MCF 10A (cell line): ENCODE measurements at regions not wholly inside any gene's neighbourhood (a gene's known extent, or its start where the extent isn't known, plus 50 kb on each side); places are given as distances from the start of the nearest gene placed in this dataset.
"Not testable (repeated sequence)": the region's sequence is repeated elsewhere in the genome, so short reads cannot be mapped to it uniquely, and the experiment has no call there.

Experiments used
- BruUV-seq: library from RNA; stranded (reverse); fragments of 400-500 nt; replicated peaks from 2 replicates; lab custom pipeline; 2021; lab: Mats Ljungman, UMichigan
- CTCF ChIA-PET: fragments of 300-600 bp; sonication (Branson Sonifier 250); formaldehyde crosslinking; extraction: SDS; loops from one replicate; lab custom pipeline; 2021; ENCODE audit warnings: antibody characterized with exemption, inconsistent platforms; lab: Yijun Ruan, JAX
- POLR2A ChIA-PET: fragments of 300-600, 350-650 bp; sonication (Branson Sonifier 250); formaldehyde crosslinking; extraction: SDS; loops from one replicate; lab custom pipeline; 2020; ENCODE audit warnings: antibody characterized with exemption, inconsistent platforms; lab: Yijun Ruan, JAX
- DNase-seq: peaks from one replicate; pipeline ENCODE4 v3.0.0-alpha.2; 2018; ENCODE audit not compliant: unreplicated experiment
- H3K27ac Mint-ChIP-seq: one replicate; pipeline ENCODE4 v1.8.0; 2022; ENCODE audit warnings: mild to moderate bottlenecking, low read depth, mixed read lengths; ENCODE audit not compliant: unreplicated experiment
- H3K27me3 Mint-ChIP-seq: one replicate; pipeline ENCODE4 v1.8.0; 2022; ENCODE audit warnings: mixed read lengths; ENCODE audit not compliant: insufficient read depth, unreplicated experiment
- H3K36me3 Mint-ChIP-seq: one replicate; pipeline ENCODE4 v1.8.0; 2022; ENCODE audit warnings: mild to moderate bottlenecking, moderate library complexity, mixed read lengths; ENCODE audit not compliant: insufficient read depth, unreplicated experiment
- H3K4me1 Mint-ChIP-seq: one replicate; pipeline ENCODE4 v1.8.0; 2022; ENCODE audit warnings: mixed read lengths; ENCODE audit not compliant: insufficient read depth, unreplicated experiment
- H3K4me3 Mint-ChIP-seq: one replicate; pipeline ENCODE4 v1.8.0; 2022; ENCODE audit warnings: mild to moderate bottlenecking, moderate library complexity, mixed read lengths; ENCODE audit not compliant: unreplicated experiment
- H3K9me3 Mint-ChIP-seq: one replicate; pipeline ENCODE4 v1.8.0; 2022; ENCODE audit warnings: mixed read lengths; ENCODE audit not compliant: unreplicated experiment
- intact Hi-C: fragments of 100-400 bp; cut with micrococcal nuclease; formaldehyde crosslinking; loops from 2 replicates; pipeline ENCODE4 v1.14.1; 2022
- TF ChIP-seq, protein P1 (sequence below): fragments of 200-600 bp; IDR thresholded peaks from one replicate; pipeline ENCODE4 v1.8.0; 2022; ENCODE audit warnings: antibody characterized with exemption, mild to moderate bottlenecking; ENCODE audit not compliant: unreplicated experiment

DNA sequence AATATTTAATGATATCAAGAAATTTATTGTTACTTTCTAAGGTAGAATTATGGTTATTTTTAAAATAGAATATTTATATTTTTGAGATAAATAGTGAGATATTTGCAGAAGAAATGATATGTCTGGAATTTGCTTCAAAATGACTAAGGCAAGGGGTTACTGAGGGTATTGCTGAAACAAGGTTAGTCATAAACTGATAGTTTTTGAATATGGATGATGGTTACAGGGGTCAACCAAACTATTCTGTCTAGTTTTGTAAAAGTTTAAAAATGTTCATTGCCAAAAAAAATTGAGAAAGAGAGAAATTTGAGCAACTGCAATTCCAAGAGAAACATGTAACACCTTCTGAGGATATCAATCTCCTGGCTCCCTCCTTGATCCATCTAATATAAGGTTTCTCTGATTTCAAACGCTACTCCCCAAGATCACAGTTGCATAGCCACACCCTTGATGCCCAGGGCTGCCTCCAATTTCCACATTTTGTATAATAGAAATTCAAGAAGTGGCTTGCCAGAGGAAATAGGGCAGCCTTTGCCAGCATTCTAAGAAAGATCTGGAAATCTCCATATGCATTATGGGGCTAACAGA is 159.4 kb upstream of the NAMPT start:
- ChIA-PET POLR2A (no interaction called here), CTCF (interaction anchor here (0.6 kb wide), 1 partner anchor 265 kb away, joined by 4 read pairs; no protein-coding TSS in a partner anchor)
- TF ChIP-seq, protein P1, sequence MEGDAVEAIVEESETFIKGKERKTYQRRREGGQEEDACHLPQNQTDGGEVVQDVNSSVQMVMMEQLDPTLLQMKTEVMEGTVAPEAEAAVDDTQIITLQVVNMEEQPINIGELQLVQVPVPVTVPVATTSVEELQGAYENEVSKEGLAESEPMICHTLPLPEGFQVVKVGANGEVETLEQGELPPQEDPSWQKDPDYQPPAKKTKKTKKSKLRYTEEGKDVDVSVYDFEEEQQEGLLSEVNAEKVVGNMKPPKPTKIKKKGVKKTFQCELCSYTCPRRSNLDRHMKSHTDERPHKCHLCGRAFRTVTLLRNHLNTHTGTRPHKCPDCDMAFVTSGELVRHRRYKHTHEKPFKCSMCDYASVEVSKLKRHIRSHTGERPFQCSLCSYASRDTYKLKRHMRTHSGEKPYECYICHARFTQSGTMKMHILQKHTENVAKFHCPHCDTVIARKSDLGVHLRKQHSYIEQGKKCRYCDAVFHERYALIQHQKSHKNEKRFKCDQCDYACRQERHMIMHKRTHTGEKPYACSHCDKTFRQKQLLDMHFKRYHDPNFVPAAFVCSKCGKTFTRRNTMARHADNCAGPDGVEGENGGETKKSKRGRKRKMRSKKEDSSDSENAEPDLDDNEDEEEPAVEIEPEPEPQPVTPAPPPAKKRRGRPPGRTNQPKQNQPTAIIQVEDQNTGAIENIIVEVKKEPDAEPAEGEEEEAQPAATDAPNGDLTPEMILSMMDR = no peak
- BruUV-seq = no TSS peak
- H3K27ac Mint-ChIP-seq = no peak overlapping the region
- intact Hi-C loops = no loop called here
- no peak for DNase-seq
- no peaks in the 10 kb centered on the region for H3K27me3 Mint-ChIP-seq
- no peaks in the 10 kb centered on the region for H3K4me1 Mint-ChIP-seq
- H3K9me3 Mint-ChIP-seq = no peaks in the 10 kb centered on the region
- no peak overlapping the region for H3K4me3 Mint-ChIP-seq
- H3K36me3 Mint-ChIP-seq = no peaks in the 10 kb centered on the region

DNA sequence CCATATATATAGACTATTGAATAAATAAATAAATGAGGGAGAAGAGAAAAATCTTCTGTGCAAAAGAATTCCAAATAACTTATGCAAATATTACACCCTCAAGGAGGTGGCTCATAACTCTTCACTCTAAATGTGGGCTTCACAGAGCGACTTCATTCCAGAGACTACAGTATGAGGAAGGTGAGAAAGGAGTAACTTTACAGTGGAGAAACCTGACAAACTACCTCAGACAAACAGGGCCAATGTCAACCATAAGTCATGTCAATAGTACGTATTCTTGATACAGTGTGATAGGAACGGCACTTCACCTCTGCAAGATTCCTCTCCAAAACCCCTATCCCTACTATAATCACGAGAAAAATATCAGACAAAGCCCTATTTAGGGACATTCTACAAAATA is 158.4 kb upstream of the NAMPT start:
- Mint-ChIP-seq H3K9me3 (no peaks in the 10 kb centered on the region), H3K36me3 (no peaks in the 10 kb centered on the region), H3K27ac (no peak overlapping the region), H3K27me3 (no peaks in the 10 kb centered on the region), H3K4me3 (no peak overlapping the region), H3K4me1 (no peaks in the 10 kb centered on the region)
- intact Hi-C loops = no loop called here
- ChIA-PET POLR2A (no interaction called here), CTCF (no interaction called here)
- no peak for DNase-seq
- TF ChIP-seq, protein P1 = no peak
- BruUV-seq = no TSS peak

DNA sequence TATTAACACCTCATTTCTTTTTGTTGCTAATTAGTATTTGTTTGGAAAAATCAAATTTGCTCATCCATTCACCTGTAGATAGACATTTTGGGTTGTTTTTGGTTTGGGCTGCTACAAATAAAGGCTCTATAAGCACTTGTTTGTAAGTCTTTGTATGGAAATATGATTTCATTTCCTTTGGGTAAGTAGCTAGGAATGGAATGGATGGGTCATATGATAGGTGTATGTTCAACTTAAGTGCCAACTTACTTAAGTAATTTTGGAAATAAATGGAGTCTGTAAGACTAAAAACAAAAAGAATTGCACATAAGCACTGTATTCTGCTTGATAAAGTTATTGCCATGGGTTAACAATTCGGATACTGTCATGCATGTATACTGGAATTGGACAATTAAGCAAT is 157.7 kb upstream of the NAMPT start:
- Mint-ChIP-seq H3K27ac (no peak overlapping the region), H3K9me3 (no peaks in the 10 kb centered on the region), H3K36me3 (no peaks in the 10 kb centered on the region), H3K4me1 (no peaks in the 10 kb centered on the region), H3K27me3 (no peaks in the 10 kb centered on the region), H3K4me3 (no peak overlapping the region)
- BruUV-seq = no TSS peak
- intact Hi-C loops = no loop called here
- CTCF ChIA-PET = no interaction called here
- TF ChIP-seq, protein P1 = no peak
- POLR2A ChIA-PET = no interaction called here
- DNase-seq = no peak

DNA sequence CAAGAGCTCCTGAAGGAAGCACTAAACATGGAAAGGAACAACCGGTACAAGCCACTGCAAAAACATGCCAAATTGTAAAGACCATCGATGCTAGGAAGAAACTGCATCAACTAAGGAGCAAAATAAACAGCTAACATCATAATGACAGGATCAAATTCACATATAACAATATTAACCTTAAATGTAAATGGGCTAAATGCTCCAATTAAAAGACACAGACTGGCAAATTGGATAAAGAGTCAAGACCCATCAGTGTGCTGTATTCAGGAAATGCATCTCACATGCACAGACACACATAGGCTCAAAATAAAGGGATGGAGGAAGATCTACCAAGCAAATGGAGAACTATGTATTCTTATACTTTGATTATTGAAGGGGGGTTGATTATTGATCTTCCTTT is 156.6 kb upstream of the NAMPT start:
- H3K9me3 Mint-ChIP-seq, intact Hi-C loops, CTCF ChIA-PET, H3K27ac Mint-ChIP-seq, BruUV-seq, DNase-seq, H3K4me3 Mint-ChIP-seq, H3K36me3 Mint-ChIP-seq, H3K4me1 Mint-ChIP-seq, H3K27me3 Mint-ChIP-seq: not testable (repeated sequence)
- POLR2A ChIA-PET = interaction anchor here (1.5 kb wide), 1 partner anchor 9 kb away, joined by 3 read pairs; no protein-coding TSS in a partner anchor

DNA sequence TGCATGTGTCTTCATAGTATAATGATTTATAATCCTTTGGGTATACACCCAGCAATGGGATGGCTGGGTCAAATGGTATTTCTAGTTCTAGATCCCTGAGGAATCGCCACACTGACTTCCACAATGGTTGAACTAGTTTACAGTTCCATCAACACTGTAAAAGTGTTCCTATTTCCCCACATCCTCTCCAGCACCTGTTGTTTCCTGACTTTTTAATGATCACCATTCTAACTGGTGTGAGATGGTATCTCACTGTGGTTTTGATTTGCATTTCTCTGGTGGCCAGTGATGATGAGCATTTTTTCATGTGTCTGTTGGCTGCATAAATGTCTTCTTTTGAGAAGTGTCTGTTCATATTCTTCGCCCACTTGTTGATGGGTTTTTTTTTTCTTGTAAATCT is 152.2 kb upstream of the NAMPT start:
- H3K4me1 Mint-ChIP-seq, intact Hi-C loops, H3K36me3 Mint-ChIP-seq, BruUV-seq, DNase-seq, H3K27me3 Mint-ChIP-seq, POLR2A ChIA-PET, H3K4me3 Mint-ChIP-seq, H3K9me3 Mint-ChIP-seq, CTCF ChIA-PET, H3K27ac Mint-ChIP-seq: not testable (repeated sequence)
